ENCODE measurements at regions not wholly inside any gene's neighbourhood (a gene's known extent, or its start where the extent isn't known, plus 50 kb on each side); places are given as distances from the start of the nearest gene placed in this dataset.

GRCh38 chr6:167754691-167755090, 72.0 kb upstream of the AFDN start:
- no peak for DNase-seq (ENCODE audit: low spot score in 2 of 2)
- TF ChIP-seq POLR2A (IDR thresholded peaks at IDR 0.05) = no peak
- TF ChIP-seq CTCF (IDR thresholded peaks at IDR 0.05) = no peak
- WGBS, 2 donors = 88 to 93% methylated on average over 10 of the region's 10 CpGs
- intact Hi-C loops (cut with DNase I; ENCODE audit: low total_unique reads) = no loop called here
- no peak overlapping the region for H3K4me3 ChIP-seq (ENCODE audit: low read depth, poor library complexity, severe bottlenecking)

- DNase-seq (ENCODE audit: low spot score in 2 of 2) = no peak
- no peak for TF ChIP-seq CTCF (IDR thresholded peaks at IDR 0.05)
- TF ChIP-seq POLR2A (IDR thresholded peaks at IDR 0.05) = no peak
- 94 to 95% methylated on average over 16 of the region's 16 CpGs for WGBS, 2 donors
- intact Hi-C loops (cut with DNase I; ENCODE audit: low total_unique reads) = no loop called here
- H3K4me3 ChIP-seq (ENCODE audit: low read depth, poor library complexity, severe bottlenecking) = no peak overlapping the region
These were observed 71.2 kb upstream of the AFDN start for GRCh38 chr6:167755461-167755860.

- 82 to 84% methylated on average over 2 of the region's 2 CpGs for WGBS, 2 donors
- no peak for DNase-seq (ENCODE audit: low spot score in 2 of 2)
- intact Hi-C loops (cut with DNase I; ENCODE audit: low total_unique reads) = no loop called here
These were observed 70.1 kb upstream of the AFDN start for GRCh38 chr6:167756597-167756996.

GRCh38 chr6:167757249-167757648, 69.5 kb upstream of the AFDN start:
- WGBS, 2 donors = 73 to 78% methylated on average over 6 of the region's 6 CpGs
- DNase-seq (ENCODE audit: low spot score in 2 of 2) = no peak
- H3K4me3 ChIP-seq (ENCODE audit: low read depth, poor library complexity, severe bottlenecking) = no peak overlapping the region
- intact Hi-C loops (cut with DNase I; ENCODE audit: low total_unique reads) = no loop called here
- TF ChIP-seq POLR2A (IDR thresholded peaks at IDR 0.05) (no peak), CTCF (IDR thresholded peaks at IDR 0.05) (no peak)

More at GRCh38 chr6:167756597-167756996, 70.1 kb upstream of the AFDN start:
- no peak overlapping the region for H3K4me3 ChIP-seq (ENCODE audit: low read depth, poor library complexity, severe bottlenecking)
- TF ChIP-seq CTCF (IDR thresholded peaks at IDR 0.05) (no peak), POLR2A (IDR thresholded peaks at IDR 0.05) (no peak)

- no peak for TF ChIP-seq CTCF (IDR thresholded peaks at IDR 0.05)
- no peak for TF ChIP-seq POLR2A (IDR thresholded peaks at IDR 0.05)
- intact Hi-C loops (cut with DNase I; ENCODE audit: low total_unique reads) = no loop called here
- DNase-seq (ENCODE audit: low spot score in 2 of 2) = no peak
- 88 to 93% methylated on average over 9 to 14 of the region's 15 CpGs for WGBS, 2 donors
- no peak overlapping the region for H3K4me3 ChIP-seq (ENCODE audit: low read depth, poor library complexity, severe bottlenecking)
These were observed 68.9 kb upstream of the AFDN start for GRCh38 chr6:167757821-167758220.

GRCh38 chr6:167758309-167759023, 68.2 kb upstream of the AFDN start:
- TF ChIP-seq CTCF (IDR thresholded peaks at IDR 0.05) = no peak
- TF ChIP-seq POLR2A (IDR thresholded peaks at IDR 0.05) = no peak
- 90 to 92% methylated on average over 17 to 18 of the region's 20 CpGs for WGBS, 2 donors
- DNase-seq (ENCODE audit: low spot score in 2 of 2) = no peak
- intact Hi-C loops (cut with DNase I; ENCODE audit: low total_unique reads) = no loop called here
- no peak overlapping the region for H3K4me3 ChIP-seq (ENCODE audit: low read depth, poor library complexity, severe bottlenecking)

Measured in lower leg skin (tissue), 4 donors.